ENCODE measurements at regions not wholly inside any gene's neighbourhood (a gene's known extent, or its start where the extent isn't known, plus 50 kb on each side); places are given as distances from the start of the nearest gene placed in this dataset.
"Not testable (repeated sequence)": the region's sequence is repeated elsewhere in the genome, so short reads cannot be mapped to it uniquely, and the experiment has no call there.

DNA sequence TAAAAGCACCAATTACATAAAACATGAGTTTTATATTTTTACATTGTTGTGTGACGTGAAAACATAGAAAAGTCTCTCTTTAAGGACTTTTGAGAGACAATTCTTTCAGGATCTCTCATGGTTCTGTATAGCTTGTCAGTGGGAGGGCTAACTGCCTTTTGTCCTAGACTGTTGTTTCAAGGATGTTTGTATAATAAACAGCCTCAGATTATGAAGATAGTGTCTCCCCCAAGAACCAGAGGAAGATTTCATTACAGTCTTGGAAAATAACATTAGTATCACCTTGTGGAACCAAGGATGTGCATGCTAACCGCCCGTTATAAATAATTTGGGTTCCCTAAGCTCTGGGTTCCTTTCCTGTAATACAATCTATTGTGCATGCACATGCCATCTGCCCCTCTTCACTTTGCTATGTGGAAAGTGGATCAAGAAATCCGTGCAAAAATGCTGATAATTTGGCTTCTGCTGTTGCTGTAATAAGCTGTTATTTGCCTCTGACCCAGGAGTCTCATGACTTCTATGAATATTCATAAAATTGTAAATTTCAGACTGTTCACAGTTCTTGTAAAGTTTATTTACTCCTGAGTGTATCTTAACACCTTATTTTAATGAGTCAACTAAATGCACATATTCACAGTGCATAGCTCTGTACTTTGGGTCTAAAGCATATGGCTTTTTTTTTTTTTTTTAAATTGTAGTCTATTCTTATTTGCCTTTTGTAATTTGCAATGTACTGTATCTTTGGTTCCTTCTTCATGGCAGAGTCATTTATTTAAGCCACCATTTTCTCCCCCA is 265.5 kb downstream of the PTH2R start:
- H3K27ac ChIP-seq (ENCODE audit: low read depth, low read length, poor library complexity, severe bottlenecking) = no peak overlapping the region
- H3K4me2 ChIP-seq (ENCODE audit: low read length) = no peak overlapping the region
- CTCF ChIA-PET (ENCODE audit: unreplicated experiment) = no interaction called here
- H3K4me1 ChIP-seq (ENCODE audit: insufficient read depth, low read length, poor library complexity, severe bottlenecking) = no peaks in the 10 kb centered on the region
- TF ChIP-seq, protein P1, sequence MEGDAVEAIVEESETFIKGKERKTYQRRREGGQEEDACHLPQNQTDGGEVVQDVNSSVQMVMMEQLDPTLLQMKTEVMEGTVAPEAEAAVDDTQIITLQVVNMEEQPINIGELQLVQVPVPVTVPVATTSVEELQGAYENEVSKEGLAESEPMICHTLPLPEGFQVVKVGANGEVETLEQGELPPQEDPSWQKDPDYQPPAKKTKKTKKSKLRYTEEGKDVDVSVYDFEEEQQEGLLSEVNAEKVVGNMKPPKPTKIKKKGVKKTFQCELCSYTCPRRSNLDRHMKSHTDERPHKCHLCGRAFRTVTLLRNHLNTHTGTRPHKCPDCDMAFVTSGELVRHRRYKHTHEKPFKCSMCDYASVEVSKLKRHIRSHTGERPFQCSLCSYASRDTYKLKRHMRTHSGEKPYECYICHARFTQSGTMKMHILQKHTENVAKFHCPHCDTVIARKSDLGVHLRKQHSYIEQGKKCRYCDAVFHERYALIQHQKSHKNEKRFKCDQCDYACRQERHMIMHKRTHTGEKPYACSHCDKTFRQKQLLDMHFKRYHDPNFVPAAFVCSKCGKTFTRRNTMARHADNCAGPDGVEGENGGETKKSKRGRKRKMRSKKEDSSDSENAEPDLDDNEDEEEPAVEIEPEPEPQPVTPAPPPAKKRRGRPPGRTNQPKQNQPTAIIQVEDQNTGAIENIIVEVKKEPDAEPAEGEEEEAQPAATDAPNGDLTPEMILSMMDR (conservative IDR thresholded peaks at IDR 0.05; ENCODE audit: low read length) = no peak
- no peak for TF ChIP-seq EZH2phosphoT487 (IDR thresholded peaks at IDR 0.05; ENCODE audit: borderline replicate concordance, low read depth, low read length)
- no peak overlapping the region for H3K4me3 ChIP-seq (ENCODE audit: low read depth, low read length, poor library complexity, severe bottlenecking)
- no peaks in the 10 kb centered on the region for H4K20me1 ChIP-seq (ENCODE audit: insufficient read depth, low read length)
- no TSS peak for BruUV-seq (replicated peaks)
- H3K9me3 ChIP-seq (ENCODE audit: low read length) = no peaks in the 10 kb centered on the region
- DNase-seq (ENCODE audit: low spot score) = no peak
- no peaks in the 10 kb centered on the region for H3K79me2 ChIP-seq (ENCODE audit: insufficient read depth, low read depth, low read length)
- H2AFZ ChIP-seq (ENCODE audit: low read length) = no peak overlapping the region
- POLR2A ChIA-PET = interaction anchor here (0.5 to 1.1 kb wide), 4 partner anchors 26 to 499 kb away, joined by 3 to 5 read pairs (median 3); no protein-coding TSS in a partner anchor
- no peaks in the 10 kb centered on the region for H3K36me3 ChIP-seq (ENCODE audit: insufficient read depth, low read length)
- H3K9me2 ChIP-seq (ENCODE audit: insufficient read depth, low read length) = no peaks in the 10 kb centered on the region
- intact Hi-C loops (cut with micrococcal nuclease; ENCODE audit: unreplicated experiment) = no loop called here

DNA sequence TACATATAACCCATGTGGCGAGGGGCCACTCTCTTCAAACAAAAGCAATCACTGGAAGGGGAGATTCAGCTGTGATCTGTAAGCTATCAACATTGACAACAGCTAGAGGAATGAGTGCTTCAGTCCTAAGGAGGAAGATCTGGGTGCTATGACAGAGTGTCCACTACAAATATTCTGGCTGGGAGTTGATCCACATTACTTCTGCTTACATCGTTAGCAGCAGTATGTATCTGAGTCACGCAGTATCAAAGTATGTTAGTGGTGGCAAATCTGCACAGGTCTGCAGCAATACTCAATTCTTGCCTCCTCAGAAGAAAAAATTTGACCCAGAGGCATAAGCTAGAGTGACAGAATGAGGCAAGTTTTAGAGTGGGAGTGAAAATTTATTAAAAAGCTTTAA is 267.0 kb downstream of the PTH2R start:
- no peak overlapping the region for H3K4me2 ChIP-seq (ENCODE audit: low read length)
- no peaks in the 10 kb centered on the region for H3K9me3 ChIP-seq (ENCODE audit: low read length)
- DNase-seq (ENCODE audit: low spot score) = no peak
- TF ChIP-seq, protein P1 (conservative IDR thresholded peaks at IDR 0.05; ENCODE audit: low read length) = no peak
- TF ChIP-seq EZH2phosphoT487 (IDR thresholded peaks at IDR 0.05; ENCODE audit: borderline replicate concordance, low read depth, low read length) = no peak
- no peaks in the 10 kb centered on the region for H3K79me2 ChIP-seq (ENCODE audit: insufficient read depth, low read depth, low read length)
- H3K4me1 ChIP-seq (ENCODE audit: insufficient read depth, low read length, poor library complexity, severe bottlenecking) = no peaks in the 10 kb centered on the region
- no peaks in the 10 kb centered on the region for H3K9me2 ChIP-seq (ENCODE audit: insufficient read depth, low read length)
- POLR2A ChIA-PET = interaction anchor here (0.9 kb wide), 1 partner anchor 107 kb away, joined by 3 read pairs; no protein-coding TSS in a partner anchor
- intact Hi-C loops (cut with micrococcal nuclease; ENCODE audit: unreplicated experiment) = no loop called here
- H4K20me1 ChIP-seq (ENCODE audit: insufficient read depth, low read length) = no peaks in the 10 kb centered on the region
- H2AFZ ChIP-seq (ENCODE audit: low read length) = no peak overlapping the region
- H3K36me3 ChIP-seq (ENCODE audit: insufficient read depth, low read length) = no peaks in the 10 kb centered on the region
- CTCF ChIA-PET (ENCODE audit: unreplicated experiment) = no interaction called here
- H3K4me3 ChIP-seq (ENCODE audit: low read depth, low read length, poor library complexity, severe bottlenecking) = no peak overlapping the region
- no peak overlapping the region for H3K27ac ChIP-seq (ENCODE audit: low read depth, low read length, poor library complexity, severe bottlenecking)
- no TSS peak for BruUV-seq (replicated peaks)

GRCh38 chr2:208674919-208675318 is 268.3 kb downstream of the PTH2R start:
- H3K4me2 ChIP-seq (ENCODE audit: low read length) = no peak overlapping the region
- H4K20me1 ChIP-seq (ENCODE audit: insufficient read depth, low read length) = no peaks in the 10 kb centered on the region
- H3K79me2 ChIP-seq (ENCODE audit: insufficient read depth, low read depth, low read length) = no peaks in the 10 kb centered on the region
- BruUV-seq (replicated peaks) = no TSS peak
- no peak overlapping the region for H3K4me3 ChIP-seq (ENCODE audit: low read depth, low read length, poor library complexity, severe bottlenecking)
- no peak for TF ChIP-seq EZH2phosphoT487 (IDR thresholded peaks at IDR 0.05; ENCODE audit: borderline replicate concordance, low read depth, low read length)
- no peaks in the 10 kb centered on the region for H3K4me1 ChIP-seq (ENCODE audit: insufficient read depth, low read length, poor library complexity, severe bottlenecking)
- no peaks in the 10 kb centered on the region for H3K9me2 ChIP-seq (ENCODE audit: insufficient read depth, low read length)
- no peaks in the 10 kb centered on the region for H3K36me3 ChIP-seq (ENCODE audit: insufficient read depth, low read length)
- H3K9me3 ChIP-seq (ENCODE audit: low read length) = no peaks in the 10 kb centered on the region
- POLR2A ChIA-PET = no interaction called here
- H2AFZ ChIP-seq (ENCODE audit: low read length) = no peak overlapping the region
- no peak for DNase-seq (ENCODE audit: low spot score)
- CTCF ChIA-PET (ENCODE audit: unreplicated experiment) = no interaction called here
- intact Hi-C loops (cut with micrococcal nuclease; ENCODE audit: unreplicated experiment) = no loop called here
- H3K27ac ChIP-seq (ENCODE audit: low read depth, low read length, poor library complexity, severe bottlenecking) = no peak overlapping the region

DNA sequence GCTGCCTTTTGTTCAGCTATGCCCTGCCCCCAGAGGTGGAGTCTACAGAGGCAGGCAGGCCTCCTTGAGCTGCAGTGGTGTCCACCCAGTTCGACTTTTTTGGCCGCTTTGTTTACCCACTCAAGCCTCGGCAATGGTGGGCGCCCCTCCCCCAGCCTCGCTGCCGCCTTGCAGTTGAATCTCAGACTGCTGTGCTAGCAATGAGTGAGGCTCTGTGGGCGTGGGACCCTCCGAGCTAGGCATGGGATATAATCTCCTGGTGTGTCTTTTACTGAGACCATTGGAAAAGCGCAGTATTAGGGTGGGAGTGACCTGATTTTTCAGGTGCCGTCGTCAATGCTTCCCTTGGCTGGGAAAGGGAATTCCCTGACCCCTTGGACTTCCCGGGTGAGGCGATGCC is 279.3 kb downstream of the PTH2R start:
- CTCF ChIA-PET (ENCODE audit: unreplicated experiment); BruUV-seq (replicated peaks): not testable (repeated sequence)

More for the DNA sequence above, 279.3 kb downstream of the PTH2R start:
- H3K4me1 ChIP-seq (ENCODE audit: insufficient read depth, low read length, poor library complexity, severe bottlenecking); H3K4me3 ChIP-seq (ENCODE audit: low read depth, low read length, poor library complexity, severe bottlenecking); H2AFZ ChIP-seq (ENCODE audit: low read length); H3K9me2 ChIP-seq (ENCODE audit: insufficient read depth, low read length); H3K9me3 ChIP-seq (ENCODE audit: low read length); H3K36me3 ChIP-seq (ENCODE audit: insufficient read depth, low read length); DNase-seq (ENCODE audit: low spot score); H4K20me1 ChIP-seq (ENCODE audit: insufficient read depth, low read length); H3K4me2 ChIP-seq (ENCODE audit: low read length); intact Hi-C loops (cut with micrococcal nuclease; ENCODE audit: unreplicated experiment); H3K27ac ChIP-seq (ENCODE audit: low read depth, low read length, poor library complexity, severe bottlenecking); H3K79me2 ChIP-seq (ENCODE audit: insufficient read depth, low read depth, low read length); POLR2A ChIA-PET: not testable (repeated sequence)
